ENCODE measurements at regions not wholly inside any gene's neighbourhood (a gene's known extent, or its start where the extent isn't known, plus 50 kb on each side); places are given as distances from the start of the nearest gene placed in this dataset.

DNA sequence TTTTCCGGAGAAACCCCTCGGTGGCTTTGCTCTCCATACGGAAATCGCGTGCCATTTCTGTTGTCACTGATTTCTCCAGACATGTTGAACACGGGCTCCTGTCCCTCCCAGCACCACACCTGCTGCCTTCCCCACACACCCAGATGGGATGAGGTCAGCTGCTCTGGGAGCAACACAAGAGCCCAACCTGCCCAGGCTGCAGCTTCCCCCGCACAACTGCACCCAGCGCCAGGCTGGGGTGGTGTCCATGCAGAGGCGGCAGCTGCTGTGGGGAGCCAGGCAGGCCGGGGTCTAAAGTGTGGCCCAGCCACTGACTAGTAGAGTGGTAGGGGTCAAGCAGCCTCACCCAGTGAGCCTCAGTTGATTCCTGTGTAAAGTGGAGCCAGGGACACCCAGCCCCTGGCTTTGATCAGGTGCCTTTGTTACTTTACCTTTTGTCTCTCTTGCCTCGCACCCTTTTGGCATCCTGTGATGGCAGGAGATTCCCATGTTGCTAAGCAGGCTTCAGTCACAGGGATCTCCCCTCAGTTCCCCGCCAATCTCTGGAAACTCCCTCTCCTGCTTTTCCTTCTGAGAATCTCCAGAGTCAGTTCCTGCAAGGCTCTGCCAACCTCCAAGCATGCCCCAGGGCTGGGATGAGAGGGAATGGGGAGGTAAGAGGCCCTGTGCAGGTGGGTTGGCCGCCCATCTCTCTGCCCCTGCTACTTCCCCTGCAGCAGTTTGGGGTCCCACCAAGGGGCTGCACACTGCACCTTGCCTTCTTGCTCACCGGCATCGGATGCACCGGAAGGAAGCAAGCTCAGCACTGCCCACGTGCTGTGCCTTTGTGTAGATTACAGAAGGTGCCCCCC is 91.8 kb upstream of the ALDH1A3 start:
- TF ChIP-seq POLR2A (IDR thresholded peaks at IDR 0.05): no peak
- TF ChIP-seq, protein P1, sequence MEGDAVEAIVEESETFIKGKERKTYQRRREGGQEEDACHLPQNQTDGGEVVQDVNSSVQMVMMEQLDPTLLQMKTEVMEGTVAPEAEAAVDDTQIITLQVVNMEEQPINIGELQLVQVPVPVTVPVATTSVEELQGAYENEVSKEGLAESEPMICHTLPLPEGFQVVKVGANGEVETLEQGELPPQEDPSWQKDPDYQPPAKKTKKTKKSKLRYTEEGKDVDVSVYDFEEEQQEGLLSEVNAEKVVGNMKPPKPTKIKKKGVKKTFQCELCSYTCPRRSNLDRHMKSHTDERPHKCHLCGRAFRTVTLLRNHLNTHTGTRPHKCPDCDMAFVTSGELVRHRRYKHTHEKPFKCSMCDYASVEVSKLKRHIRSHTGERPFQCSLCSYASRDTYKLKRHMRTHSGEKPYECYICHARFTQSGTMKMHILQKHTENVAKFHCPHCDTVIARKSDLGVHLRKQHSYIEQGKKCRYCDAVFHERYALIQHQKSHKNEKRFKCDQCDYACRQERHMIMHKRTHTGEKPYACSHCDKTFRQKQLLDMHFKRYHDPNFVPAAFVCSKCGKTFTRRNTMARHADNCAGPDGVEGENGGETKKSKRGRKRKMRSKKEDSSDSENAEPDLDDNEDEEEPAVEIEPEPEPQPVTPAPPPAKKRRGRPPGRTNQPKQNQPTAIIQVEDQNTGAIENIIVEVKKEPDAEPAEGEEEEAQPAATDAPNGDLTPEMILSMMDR (IDR thresholded peaks at IDR 0.05 in 8 of 11, conservative IDR thresholded peaks at IDR 0.05 in 3 of 11): no peak
- no peak for TF ChIP-seq POLR2AphosphoS5 (IDR thresholded peaks at IDR 0.05)
